D721Med (cell line): ENCODE measurements at regions not wholly inside any gene's neighbourhood (a gene's known extent, or its start where the extent isn't known, plus 50 kb on each side); places are given as distances from the start of the nearest gene placed in this dataset.
"Not testable (repeated sequence)": the region's sequence is repeated elsewhere in the genome, so short reads cannot be mapped to it uniquely, and the experiment has no call there.

Source experiments
- DNase-seq: peaks from one replicate; pipeline ENCODE4 v3.0.0; 2011; ENCODE audit warnings: low spot score; ENCODE audit not compliant: insufficient read length
- FAIRE-seq: peaks from 2 replicates; lab custom pipeline; 2011; peaks lifted over from hg19 to GRCh38; lab: Jason Lieb, UNC
- CTCF ChIP-seq: IDR thresholded peaks from 2 replicates; pipeline ENCODE4 v1.5.1; 2012; ENCODE audit warnings: mild to moderate bottlenecking, control low read depth; ENCODE audit not compliant: insufficient read depth; ENCODE audit errors: missing control alignments

GRCh38 chr1:220967911-220968310 is 88.7 kb downstream of the HLX start:
- DNase-seq (no peak), FAIRE-seq (no peak)
- TF ChIP-seq CTCF = no peak

- not testable (repeated sequence) for FAIRE-seq
Observed at GRCh38 chr1:220969281-220969680, 90.0 kb downstream of the HLX start.

GRCh38 chr1:220970311-220970710 is 91.1 kb downstream of the HLX start:
- DNase-seq (no peak), FAIRE-seq (peak; percentile 6)
- no peak for TF ChIP-seq CTCF

More at GRCh38 chr1:220969281-220969680, 90.0 kb downstream of the HLX start:
- DNase-seq = not testable (repeated sequence)

- DNase-seq (no peak), FAIRE-seq (no peak)
- no peak for TF ChIP-seq CTCF
Observed at GRCh38 chr1:220971221-220971620, 92.0 kb downstream of the HLX start.

- FAIRE-seq (no peak), DNase-seq (no peak)
- TF ChIP-seq CTCF = no peak
Observed at GRCh38 chr1:220974431-220974830, 95.2 kb downstream of the HLX start.

GRCh38 chr1:220976390-220976789 is 97.1 kb downstream of the HLX start:
- no peak for TF ChIP-seq CTCF
- FAIRE-seq = no peak
- no peak for DNase-seq

- FAIRE-seq = peak; percentile 29
Observed at GRCh38 chr1:220979371-220979770, 100.1 kb downstream of the HLX start.

More at GRCh38 chr1:220979371-220979770, 100.1 kb downstream of the HLX start:
- TF ChIP-seq CTCF = no peak
- DNase-seq = no peak
